ENCODE measurements at regions not wholly inside any gene's neighbourhood (a gene's known extent, or its start where the extent isn't known, plus 50 kb on each side); places are given as distances from the start of the nearest gene placed in this dataset.

- H3K4me1 Mint-ChIP-seq, result no peaks in the 10 kb centered on the region
- DNase-seq (ENCODE audit: low spot score) (no peak), ATAC-seq (no peak)
- no peaks in the 10 kb centered on the region for H3K36me3 Mint-ChIP-seq
- H3K27me3 Mint-ChIP-seq (ENCODE audit: low read depth), result no peaks in the 10 kb centered on the region
- H3K9me3 Mint-ChIP-seq, result 0 out of 2 replicates have a peak, but pooled peaks cover 2% of the 10 kb centered on the region
- ChIA-PET CTCF (no interaction called here), POLR2A (no interaction called here)
- no peak overlapping the region for H3K27ac Mint-ChIP-seq
- TF ChIP-seq EMX1 (CRISPR knock-in tag; IDR thresholded peaks at IDR 0.05) (no peak), ZNF532 (CRISPR knock-in tag; IDR thresholded peaks at IDR 0.05; ENCODE audit: borderline replicate concordance) (no peak), MYBL2 (CRISPR knock-in tag; IDR thresholded peaks at IDR 0.05) (no peak), MLX (CRISPR knock-in tag; IDR thresholded peaks at IDR 0.05) (no peak), ZMAT4 (CRISPR knock-in tag; IDR thresholded peaks at IDR 0.05) (no peak), RORB (CRISPR knock-in tag; IDR thresholded peaks at IDR 0.05) (no peak), SMAD4 (CRISPR knock-in tag; IDR thresholded peaks at IDR 0.05) (no peak), TEAD1 (CRISPR knock-in tag; IDR thresholded peaks at IDR 0.05) (no peak), ZNF263 (CRISPR knock-in tag; IDR thresholded peaks at IDR 0.05; ENCODE audit: low read depth) (no peak), FOXK1 (CRISPR knock-in tag; IDR thresholded peaks at IDR 0.05) (no peak), ZNF317 (CRISPR knock-in tag; IDR thresholded peaks at IDR 0.05; ENCODE audit: borderline replicate concordance, low read depth) (no peak), ZNF121 (CRISPR knock-in tag; IDR thresholded peaks at IDR 0.05) (no peak), TCF7 (CRISPR knock-in tag; IDR thresholded peaks at IDR 0.05; ENCODE audit: low read depth) (no peak), NR2C2 (CRISPR knock-in tag; IDR thresholded peaks at IDR 0.05) (no peak), SMAD3 (CRISPR knock-in tag; IDR thresholded peaks at IDR 0.05; ENCODE audit: borderline replicate concordance) (no peak), ZBTB43 (CRISPR knock-in tag; IDR thresholded peaks at IDR 0.05) (no peak), KAT7 (CRISPR knock-in tag; IDR thresholded peaks at IDR 0.05; ENCODE audit: borderline replicate concordance) (no peak)
- H3K4me3 Mint-ChIP-seq, result no peak overlapping the region
Measured at GRCh38 chr3:21879184-21879886, 128.3 kb upstream of the ZNF385D start.

- no peak overlapping the region for H3K27ac Mint-ChIP-seq
- POLR2A ChIA-PET, result no interaction called here
- no peaks in the 10 kb centered on the region for H3K27me3 Mint-ChIP-seq (ENCODE audit: low read depth)
Measured at GRCh38 chr3:21888656-21889055, 137.6 kb upstream of the ZNF385D start.

More at GRCh38 chr3:21888656-21889055, 137.6 kb upstream of the ZNF385D start:
- ATAC-seq (no peak), DNase-seq (ENCODE audit: low spot score) (no peak)
- CTCF ChIA-PET, result no interaction called here
- no peaks in the 10 kb centered on the region for H3K9me3 Mint-ChIP-seq
- TF ChIP-seq TP53 (CRISPR knock-in tag; IDR thresholded peaks at IDR 0.05) (no peak), SP1 (CRISPR knock-in tag; conservative IDR thresholded peaks at IDR 0.05) (no peak), MYBL2 (CRISPR knock-in tag; IDR thresholded peaks at IDR 0.05) (no peak), ZNF219 (CRISPR knock-in tag; IDR thresholded peaks at IDR 0.05; ENCODE audit: borderline replicate concordance) (no peak), RELA (CRISPR knock-in tag; IDR thresholded peaks at IDR 0.05; ENCODE audit: borderline replicate concordance) (no peak), ZNF317 (CRISPR knock-in tag; IDR thresholded peaks at IDR 0.05; ENCODE audit: borderline replicate concordance, low read depth) (no peak), ZNF396 (CRISPR knock-in tag; IDR thresholded peaks at IDR 0.05; ENCODE audit: borderline replicate concordance) (no peak), NR1H2 (CRISPR knock-in tag; IDR thresholded peaks at IDR 0.05) (no peak), CTCF (IDR thresholded peaks at IDR 0.05) (no peak), STAT6 (CRISPR knock-in tag; conservative IDR thresholded peaks at IDR 0.05; ENCODE audit: low read depth) (no peak)
- H3K36me3 Mint-ChIP-seq, result no peaks in the 10 kb centered on the region
- no peak overlapping the region for H3K4me3 Mint-ChIP-seq
- H3K4me1 Mint-ChIP-seq, result peaks cover 10% of the 10 kb centered on the region; the same call in 1 of the 2 replicates

Measured in WTC11 (cell line).